ENCODE measurements at regions not wholly inside any gene's neighbourhood (a gene's known extent, or its start where the extent isn't known, plus 50 kb on each side); places are given as distances from the start of the nearest gene placed in this dataset.
A peak's percentile ranks its signal among the peaks of the same experiment; 100 is the strongest.

- ATAC-seq (no peak), DNase-seq (no peak)
- WGBS = 74% methylated on average over 3 of the region's 3 CpGs
- Histone ChIP-seq H3K4me1 (ENCODE audit: control insufficient read depth, insufficient read depth, low read length) (no peaks in the 10 kb centered on the region), H3K27ac (ENCODE audit: low read length) (no peak overlapping the region), H3K9me3 (ENCODE audit: control insufficient read depth, low read length) (no peaks in the 10 kb centered on the region), H3K27me3 (ENCODE audit: control insufficient read depth, insufficient read depth) (no peaks in the 10 kb centered on the region), H3K4me3 (ENCODE audit: low read length) (no peak overlapping the region)
- intact Hi-C loops (cut with DNase I) = no loop called here
These were observed 606.9 kb downstream of the EBF1 start for GRCh38 chr5:158492841-158493242.

GRCh38 chr5:158492136-158492535 lies 607.6 kb downstream of the EBF1 start:
- no peak for ATAC-seq
- Histone ChIP-seq H3K4me1 (ENCODE audit: control insufficient read depth, insufficient read depth, low read length) (no peaks in the 10 kb centered on the region), H3K27ac (ENCODE audit: low read length) (no peak overlapping the region), H3K27me3 (ENCODE audit: control insufficient read depth, insufficient read depth) (no peaks in the 10 kb centered on the region), H3K9me3 (ENCODE audit: control insufficient read depth, low read length) (no peaks in the 10 kb centered on the region), H3K4me3 (ENCODE audit: low read length) (no peak overlapping the region)
- intact Hi-C loops (cut with DNase I) = no loop called here
- no peak for DNase-seq

GRCh38 chr5:158487664-158488063 lies 612.1 kb downstream of the EBF1 start:
- no peaks in the 10 kb centered on the region for H3K4me1 ChIP-seq (ENCODE audit: control insufficient read depth, insufficient read depth, low read length)
- intact Hi-C loops (cut with DNase I) = no loop called here

GRCh38 chr5:158487156-158487555 lies 612.6 kb downstream of the EBF1 start:
- Histone ChIP-seq H3K4me1 (ENCODE audit: control insufficient read depth, insufficient read depth, low read length) (no peaks in the 10 kb centered on the region), H3K4me3 (ENCODE audit: low read length) (no peak overlapping the region), H3K9me3 (ENCODE audit: control insufficient read depth, low read length) (no peaks in the 10 kb centered on the region), H3K27ac (ENCODE audit: low read length) (no peak overlapping the region), H3K27me3 (ENCODE audit: control insufficient read depth, insufficient read depth) (no peaks in the 10 kb centered on the region)
- WGBS = 43% methylated on average over 1 of the region's 1 CpG
- no peak for ATAC-seq
- no peak for DNase-seq
- intact Hi-C loops (cut with DNase I) = no loop called here

More at GRCh38 chr5:158487664-158488063, 612.1 kb downstream of the EBF1 start:
- H3K4me3 ChIP-seq (ENCODE audit: low read length) = no peak overlapping the region
- H3K9me3 ChIP-seq (ENCODE audit: control insufficient read depth, low read length) = no peaks in the 10 kb centered on the region
- 29% methylated on average over 1 of the region's 1 CpG for WGBS
- no peaks in the 10 kb centered on the region for H3K27me3 ChIP-seq (ENCODE audit: control insufficient read depth, insufficient read depth)
- DNase-seq = no peak
- H3K27ac ChIP-seq (ENCODE audit: low read length) = no peak overlapping the region
- ATAC-seq = no peak

DNA sequence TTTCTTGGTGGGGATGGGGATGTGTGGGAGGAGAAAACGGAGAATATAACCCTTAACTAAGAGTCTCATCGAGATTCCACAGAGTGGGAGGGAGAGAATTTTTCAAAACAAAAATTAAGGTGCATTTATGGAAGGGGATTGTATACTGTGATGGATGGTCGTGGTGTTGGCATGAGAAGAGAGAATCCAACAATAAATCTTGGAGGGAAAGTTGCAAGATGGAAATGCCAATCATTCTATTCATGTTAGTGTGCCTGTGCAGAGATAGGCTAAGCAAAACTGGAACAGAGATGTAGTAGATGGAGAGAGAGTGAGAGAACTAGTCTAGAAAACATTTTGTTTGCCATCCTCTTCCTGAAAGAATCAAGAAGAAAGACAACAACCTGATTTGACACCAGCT lies 613.1 kb downstream of the EBF1 start:
- intact Hi-C loops (cut with DNase I) = no loop called here
- WGBS = 58% methylated on average over 3 of the region's 3 CpGs

DNA sequence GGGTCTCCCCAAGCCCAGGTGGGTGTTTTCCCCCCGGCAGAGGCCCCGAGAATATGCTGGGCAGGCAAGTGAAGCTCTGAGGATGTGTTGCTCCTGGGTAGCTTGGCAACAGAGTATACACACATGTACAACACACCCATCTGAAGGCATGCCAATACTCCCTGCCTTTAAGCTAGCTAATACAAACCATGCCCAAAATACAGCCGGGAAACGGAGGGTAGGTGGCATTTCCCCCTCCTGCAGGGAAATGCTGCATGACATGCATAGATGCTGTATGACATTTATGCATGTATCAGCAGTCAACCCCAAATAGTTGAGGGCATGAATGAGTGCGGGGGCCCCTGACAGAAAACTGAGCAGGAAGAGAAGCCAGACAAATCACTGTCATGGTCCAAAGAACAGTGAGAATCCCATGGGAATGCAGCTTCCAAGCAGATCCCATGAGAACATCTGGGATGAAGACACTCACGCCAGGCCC lies 614.1 kb downstream of the EBF1 start:
- intact Hi-C loops (cut with DNase I) = no loop called here
- DNase-seq (peak; percentile 40 to 46 (median 41)), ATAC-seq (peak; percentile 85 to 93)
- H3K9me3 ChIP-seq (ENCODE audit: control insufficient read depth, low read length) = no peaks in the 10 kb centered on the region
- 40% methylated on average over 6 of the region's 6 CpGs for WGBS
- H3K27me3 ChIP-seq (ENCODE audit: control insufficient read depth, insufficient read depth) = no peaks in the 10 kb centered on the region
- H3K4me1 ChIP-seq (ENCODE audit: control insufficient read depth, insufficient read depth, low read length) = no peaks in the 10 kb centered on the region
- H3K4me3 ChIP-seq (ENCODE audit: low read length) = no peak overlapping the region
- H3K27ac ChIP-seq (ENCODE audit: low read length) = peak overlapping the region; percentile 76

More for the DNA sequence above, 613.1 kb downstream of the EBF1 start:
- Histone ChIP-seq H3K27me3 (ENCODE audit: control insufficient read depth, insufficient read depth) (no peaks in the 10 kb centered on the region), H3K27ac (ENCODE audit: low read length) (no peak overlapping the region), H3K4me1 (ENCODE audit: control insufficient read depth, insufficient read depth, low read length) (no peaks in the 10 kb centered on the region), H3K4me3 (ENCODE audit: low read length) (no peak overlapping the region), H3K9me3 (ENCODE audit: control insufficient read depth, low read length) (no peaks in the 10 kb centered on the region)
- ATAC-seq (no peak), DNase-seq (no peak)

- Histone ChIP-seq H3K4me1 (ENCODE audit: control insufficient read depth, insufficient read depth, low read length) (no peaks in the 10 kb centered on the region), H3K9me3 (ENCODE audit: control insufficient read depth, low read length) (no peaks in the 10 kb centered on the region), H3K27ac (ENCODE audit: low read length) (peak overlapping the region; percentile 76), H3K27me3 (ENCODE audit: control insufficient read depth, insufficient read depth) (no peaks in the 10 kb centered on the region), H3K4me3 (ENCODE audit: low read length) (no peak overlapping the region)
- ATAC-seq (peak; percentile 84 to 88), DNase-seq (peak; percentile 33 to 74 (median 52))
- intact Hi-C loops (cut with DNase I) = no loop called here
- WGBS = 62% methylated on average over 10 of the region's 10 CpGs
These were observed 614.7 kb downstream of the EBF1 start for GRCh38 chr5:158485047-158485446.

GRCh38 chr5:158484150-158484549 lies 615.6 kb downstream of the EBF1 start:
- Histone ChIP-seq H3K27ac (ENCODE audit: low read length) (no peak overlapping the region), H3K4me1 (ENCODE audit: control insufficient read depth, insufficient read depth, low read length) (no peaks in the 10 kb centered on the region), H3K4me3 (ENCODE audit: low read length) (no peak overlapping the region), H3K9me3 (ENCODE audit: control insufficient read depth, low read length) (no peaks in the 10 kb centered on the region), H3K27me3 (ENCODE audit: control insufficient read depth, insufficient read depth) (no peaks in the 10 kb centered on the region)
- intact Hi-C loops (cut with DNase I) = no loop called here
- DNase-seq (no peak), ATAC-seq (no peak)
- 63% methylated on average over 1 of the region's 1 CpG for WGBS

DNA sequence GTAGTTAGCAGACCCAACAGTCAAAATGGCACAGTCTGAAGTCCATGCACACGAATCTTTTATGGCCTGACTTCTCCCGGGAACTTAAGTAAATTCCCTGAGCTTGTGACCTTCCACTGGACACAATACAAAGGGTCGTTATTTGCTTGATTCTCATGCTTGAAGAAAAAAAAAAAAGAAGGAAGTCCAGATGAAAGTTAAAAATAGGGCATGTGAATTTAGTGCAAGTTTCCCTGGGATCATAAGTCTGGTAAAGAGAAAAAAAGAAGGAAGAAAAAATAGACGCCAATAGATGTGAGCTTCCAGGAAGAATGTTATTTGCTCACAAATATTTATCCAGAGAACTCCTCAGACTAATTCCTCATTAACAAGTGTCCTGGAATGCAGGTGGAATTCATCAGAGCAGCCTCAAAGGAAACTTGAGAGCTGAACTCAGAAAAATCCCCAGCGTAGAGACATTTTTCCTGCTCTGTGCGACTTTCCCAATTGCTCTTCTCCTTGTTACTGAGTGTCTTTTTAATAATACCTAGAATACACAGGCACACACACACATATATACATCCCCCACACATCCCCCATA lies 616.3 kb downstream of the EBF1 start:
- intact Hi-C loops (cut with DNase I) = no loop called here
- Histone ChIP-seq H3K27ac (ENCODE audit: low read length) (peak overlapping the region; percentile 31), H3K9me3 (ENCODE audit: control insufficient read depth, low read length) (no peaks in the 10 kb centered on the region), H3K4me1 (ENCODE audit: control insufficient read depth, insufficient read depth, low read length) (no peaks in the 10 kb centered on the region), H3K27me3 (ENCODE audit: control insufficient read depth, insufficient read depth) (no peaks in the 10 kb centered on the region), H3K4me3 (ENCODE audit: low read length) (no peak overlapping the region)
- 46% methylated on average over 6 of the region's 6 CpGs for WGBS
- DNase-seq (no peak), ATAC-seq (no peak)

- WGBS = 77% methylated on average over 2 of the region's 2 CpGs
- Histone ChIP-seq H3K27me3 (ENCODE audit: control insufficient read depth, insufficient read depth) (no peaks in the 10 kb centered on the region), H3K9me3 (ENCODE audit: control insufficient read depth, low read length) (no peaks in the 10 kb centered on the region), H3K4me3 (ENCODE audit: low read length) (no peak overlapping the region), H3K27ac (ENCODE audit: low read length) (no peak overlapping the region), H3K4me1 (ENCODE audit: control insufficient read depth, insufficient read depth, low read length) (no peaks in the 10 kb centered on the region)
- ATAC-seq (no peak), DNase-seq (no peak)
- intact Hi-C loops (cut with DNase I) = no loop called here
These were observed 617.6 kb downstream of the EBF1 start for GRCh38 chr5:158482125-158482524.

- no peak for ATAC-seq
- no peak overlapping the region for H3K27ac ChIP-seq (ENCODE audit: low read length)
- no peak for DNase-seq
- intact Hi-C loops (cut with DNase I) = no loop called here
- H3K4me1 ChIP-seq (ENCODE audit: control insufficient read depth, insufficient read depth, low read length) = peaks cover 2% of the 10 kb centered on the region
- H3K9me3 ChIP-seq (ENCODE audit: control insufficient read depth, low read length) = no peaks in the 10 kb centered on the region
- no peaks in the 10 kb centered on the region for H3K27me3 ChIP-seq (ENCODE audit: control insufficient read depth, insufficient read depth)
- 69% methylated on average over 6 of the region's 6 CpGs for WGBS
- no peak overlapping the region for H3K4me3 ChIP-seq (ENCODE audit: low read length)
These were observed 619.2 kb upstream of the CLINT1 start for GRCh38 chr5:158478139-158478538.

DNA sequence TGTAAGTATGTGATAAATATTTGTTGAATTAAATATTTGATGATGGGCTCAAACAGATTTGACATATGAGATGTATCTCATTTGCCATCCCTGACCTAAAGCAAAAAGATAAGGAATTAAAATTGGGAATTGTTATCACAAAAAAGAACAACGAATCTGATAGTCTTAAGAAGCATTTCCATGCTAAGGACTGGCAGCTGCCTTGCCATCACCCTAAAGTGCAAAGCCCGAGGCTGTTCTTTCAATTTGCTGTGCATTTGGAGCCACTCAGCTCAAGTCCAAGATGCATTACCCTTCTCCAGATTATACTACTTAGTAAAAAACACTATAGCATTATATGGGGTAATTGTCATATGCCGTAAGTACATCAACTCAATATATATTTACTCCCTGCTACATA lies 618.3 kb upstream of the CLINT1 start:
- H3K4me1 ChIP-seq (ENCODE audit: control insufficient read depth, insufficient read depth, low read length) = peaks cover 2% of the 10 kb centered on the region
- H3K4me3 ChIP-seq (ENCODE audit: low read length) = no peak overlapping the region
- DNase-seq = no peak
- intact Hi-C loops (cut with DNase I) = no loop called here
- no peaks in the 10 kb centered on the region for H3K27me3 ChIP-seq (ENCODE audit: control insufficient read depth, insufficient read depth)
- no peak for ATAC-seq
- WGBS = 87% methylated on average over 3 of the region's 3 CpGs
- H3K9me3 ChIP-seq (ENCODE audit: control insufficient read depth, low read length) = no peaks in the 10 kb centered on the region
- H3K27ac ChIP-seq (ENCODE audit: low read length) = no peak overlapping the region
